ENCODE measurements at regions not wholly inside any gene's neighbourhood (a gene's known extent, or its start where the extent isn't known, plus 50 kb on each side); places are given as distances from the start of the nearest gene placed in this dataset.

DNA sequence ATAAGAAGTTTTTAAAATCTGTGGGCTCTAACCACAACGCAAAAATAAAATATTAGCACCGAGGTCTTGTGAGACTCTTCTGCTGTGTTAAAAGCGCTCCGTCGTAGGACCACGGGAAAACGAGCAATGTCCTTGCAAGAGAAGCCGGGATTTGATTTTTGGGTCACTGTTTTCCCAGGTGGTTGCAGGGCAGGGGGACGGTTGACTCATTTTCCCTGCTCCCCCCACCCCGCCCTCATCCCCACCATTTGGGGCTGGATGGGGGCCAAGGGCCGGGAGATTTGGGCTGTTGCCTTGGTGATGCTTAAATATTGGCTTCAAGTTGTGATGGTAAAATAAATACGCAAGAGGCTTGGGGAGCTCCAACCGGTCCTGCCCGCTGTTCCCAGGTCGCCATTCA is 67.6 kb upstream of the SLC25A33 start:
- no peak overlapping the region for H3K27ac ChIP-seq
- H3K4me3 ChIP-seq: no peak overlapping the region
- H3K9me3 ChIP-seq (replicated peaks in 1 of 3): no peaks in the 10 kb centered on the region
- no peaks in the 10 kb centered on the region for H3K27me3 ChIP-seq
- intact Hi-C loops (cut with DNase I): no loop called here
- no peaks in the 10 kb centered on the region for H3K4me1 ChIP-seq (replicated peaks in 1 of 2)
- WGBS, 4 donors: 72 to 85% (median 79%) methylated on average over 13 to 15 of the region's 15 CpGs
- TF ChIP-seq, protein P1, sequence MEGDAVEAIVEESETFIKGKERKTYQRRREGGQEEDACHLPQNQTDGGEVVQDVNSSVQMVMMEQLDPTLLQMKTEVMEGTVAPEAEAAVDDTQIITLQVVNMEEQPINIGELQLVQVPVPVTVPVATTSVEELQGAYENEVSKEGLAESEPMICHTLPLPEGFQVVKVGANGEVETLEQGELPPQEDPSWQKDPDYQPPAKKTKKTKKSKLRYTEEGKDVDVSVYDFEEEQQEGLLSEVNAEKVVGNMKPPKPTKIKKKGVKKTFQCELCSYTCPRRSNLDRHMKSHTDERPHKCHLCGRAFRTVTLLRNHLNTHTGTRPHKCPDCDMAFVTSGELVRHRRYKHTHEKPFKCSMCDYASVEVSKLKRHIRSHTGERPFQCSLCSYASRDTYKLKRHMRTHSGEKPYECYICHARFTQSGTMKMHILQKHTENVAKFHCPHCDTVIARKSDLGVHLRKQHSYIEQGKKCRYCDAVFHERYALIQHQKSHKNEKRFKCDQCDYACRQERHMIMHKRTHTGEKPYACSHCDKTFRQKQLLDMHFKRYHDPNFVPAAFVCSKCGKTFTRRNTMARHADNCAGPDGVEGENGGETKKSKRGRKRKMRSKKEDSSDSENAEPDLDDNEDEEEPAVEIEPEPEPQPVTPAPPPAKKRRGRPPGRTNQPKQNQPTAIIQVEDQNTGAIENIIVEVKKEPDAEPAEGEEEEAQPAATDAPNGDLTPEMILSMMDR (IDR thresholded peaks at IDR 0.05): no peak
- TF ChIP-seq POLR2A (IDR thresholded peaks at IDR 0.05): no peak
- H3K36me3 ChIP-seq (replicated peaks in 1 of 2): no peaks in the 10 kb centered on the region
- DNase-seq: no peak

DNA sequence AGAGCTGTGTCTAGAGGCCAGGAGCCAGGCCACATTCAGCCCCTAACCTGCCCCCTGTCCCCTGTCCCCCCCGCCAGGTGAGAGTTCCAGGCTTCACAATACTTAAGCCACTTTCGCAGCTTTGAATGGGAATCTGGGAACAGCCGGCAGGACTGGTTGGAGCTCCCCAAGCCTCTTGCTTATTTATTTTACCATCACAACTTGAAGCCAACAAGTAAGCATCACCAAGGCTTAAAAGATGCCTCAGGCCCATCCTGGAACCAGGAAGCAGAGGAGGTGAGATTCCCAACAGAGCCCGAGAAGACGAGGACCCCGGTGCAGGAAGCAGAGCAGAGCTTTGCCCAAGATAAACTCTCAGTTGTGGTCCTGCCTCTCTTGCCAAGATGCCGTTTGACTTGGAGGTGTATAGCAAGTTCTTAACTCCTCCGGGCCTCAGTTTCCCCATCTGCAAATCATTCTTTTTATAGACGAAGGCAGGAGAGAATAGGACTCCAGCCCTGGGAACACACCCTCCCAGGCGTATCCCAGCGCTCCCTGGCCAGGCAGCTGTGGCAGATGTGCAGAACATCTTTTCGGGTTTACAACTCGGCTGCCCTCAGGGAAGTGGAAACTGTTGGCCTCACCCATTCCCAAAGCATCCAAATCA is 66.8 kb upstream of the SLC25A33 start:
- intact Hi-C loops (cut with DNase I): no loop called here
- no peaks in the 10 kb centered on the region for H3K4me1 ChIP-seq (replicated peaks in 1 of 2)
- H3K27me3 ChIP-seq: no peaks in the 10 kb centered on the region
- no peak for DNase-seq
- H3K9me3 ChIP-seq (replicated peaks in 1 of 3): no peaks in the 10 kb centered on the region
- H3K27ac ChIP-seq: no peak overlapping the region
- WGBS, 4 donors: 74 to 82% (median 78%) methylated on average over 11 to 13 of the region's 13 CpGs
- no peak overlapping the region for H3K4me3 ChIP-seq
- TF ChIP-seq, protein P1 (IDR thresholded peaks at IDR 0.05): no peak
- H3K36me3 ChIP-seq (replicated peaks in 1 of 2): no peaks in the 10 kb centered on the region

DNA sequence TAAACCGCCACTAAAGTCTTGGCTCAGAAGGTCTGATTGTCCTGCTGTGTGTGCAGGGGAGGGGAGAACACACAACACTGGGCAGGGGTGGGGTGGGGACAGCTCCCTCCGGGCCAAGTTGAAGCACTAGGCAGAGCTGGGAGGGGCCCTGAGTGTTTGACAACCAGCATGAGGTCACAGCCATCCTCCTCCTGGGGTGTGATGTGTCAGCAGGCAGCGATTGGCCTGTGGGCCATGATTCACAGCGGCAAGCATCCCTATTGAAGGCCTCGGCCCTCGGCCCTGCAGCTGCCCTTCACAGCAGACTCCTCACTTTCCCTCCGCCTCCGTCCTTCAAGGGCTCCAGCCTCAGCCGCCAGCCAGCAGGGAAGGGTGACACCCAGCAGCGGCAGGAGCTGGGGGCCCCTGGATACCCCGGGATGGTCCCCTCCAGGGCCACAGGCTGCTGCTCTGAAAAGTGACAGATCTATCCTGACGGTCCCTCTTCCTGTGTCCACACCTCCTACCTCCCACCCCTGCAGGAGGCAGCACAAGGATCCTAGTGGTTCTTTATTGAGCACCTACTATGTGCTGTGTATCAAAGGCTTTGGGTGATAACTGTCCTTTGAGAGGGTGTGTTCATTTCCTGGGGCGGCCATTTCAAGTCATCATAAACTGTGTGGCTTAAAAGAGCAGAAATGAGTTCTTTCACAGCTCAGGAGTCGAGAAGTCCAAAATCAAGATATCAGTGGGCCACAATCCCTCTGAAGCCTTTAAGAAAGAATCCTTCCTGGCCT is 66.0 kb upstream of the SLC25A33 start:
- Histone ChIP-seq H3K27me3 (no peaks in the 10 kb centered on the region), H3K27ac (no peak overlapping the region), H3K36me3 (replicated peaks in 1 of 2) (no peaks in the 10 kb centered on the region), H3K4me3 (no peak overlapping the region), H3K4me1 (replicated peaks in 1 of 2) (no peaks in the 10 kb centered on the region), H3K9me3 (replicated peaks in 1 of 3) (no peaks in the 10 kb centered on the region)
- DNase-seq: peak; percentile 71 to 91 (median 89)
- 32 to 61% (median 44%) methylated on average over 4 to 14 of the region's 14 CpGs for WGBS, 4 donors
- intact Hi-C loops (cut with DNase I): no loop called here
- TF ChIP-seq, protein P1 (IDR thresholded peaks at IDR 0.05): no peak
- TF ChIP-seq POLR2A (IDR thresholded peaks at IDR 0.05): peak in 1 of 2 donors; percentile 30

DNA sequence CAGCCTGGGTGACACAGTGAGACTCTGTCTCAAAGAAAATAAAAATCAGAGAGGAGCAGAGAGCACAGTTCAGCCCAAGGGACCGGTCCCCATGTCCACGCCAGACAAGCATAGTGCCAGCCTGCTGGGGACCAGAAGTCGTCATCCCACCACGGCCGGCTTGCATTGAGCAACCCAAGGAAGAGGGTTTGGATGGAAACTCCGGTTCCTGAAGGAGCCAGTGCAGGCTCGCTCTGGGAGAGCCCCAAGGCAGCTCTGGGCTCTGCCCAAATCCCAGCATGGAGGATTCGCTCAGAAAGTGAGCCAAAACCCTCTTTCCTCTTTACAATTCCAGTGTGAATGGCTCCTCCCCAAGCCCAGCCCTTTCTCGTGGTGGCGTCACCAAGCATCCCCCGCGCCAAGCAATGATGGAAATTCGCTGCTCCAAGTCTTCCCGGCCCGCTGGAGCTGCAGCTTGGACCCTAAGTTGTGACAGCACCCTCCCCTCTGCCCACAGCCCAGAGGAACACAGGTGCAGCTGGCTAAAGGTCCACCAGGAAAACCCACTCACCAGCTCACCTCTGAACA is 64.1 kb upstream of the SLC25A33 start:
- Histone ChIP-seq H3K4me1 (replicated peaks in 1 of 2) (no peaks in the 10 kb centered on the region), H3K4me3 (no peak overlapping the region), H3K9me3 (replicated peaks in 1 of 3) (no peaks in the 10 kb centered on the region), H3K27ac (no peak overlapping the region), H3K27me3 (no peaks in the 10 kb centered on the region), H3K36me3 (replicated peaks in 1 of 2) (no peaks in the 10 kb centered on the region)
- intact Hi-C loops (cut with DNase I): no loop called here
- no peak for DNase-seq
- 74 to 93% (median 78%) methylated on average over 6 to 15 of the region's 15 CpGs for WGBS, 4 donors
- TF ChIP-seq, protein P1 (IDR thresholded peaks at IDR 0.05): no peak
- TF ChIP-seq POLR2A (IDR thresholded peaks at IDR 0.05): no peak

Measured in adrenal gland (tissue), 9 donors.